ENCODE measurements at regions not wholly inside any gene's neighbourhood (a gene's known extent, or its start where the extent isn't known, plus 50 kb on each side); places are given as distances from the start of the nearest gene placed in this dataset.

DNA sequence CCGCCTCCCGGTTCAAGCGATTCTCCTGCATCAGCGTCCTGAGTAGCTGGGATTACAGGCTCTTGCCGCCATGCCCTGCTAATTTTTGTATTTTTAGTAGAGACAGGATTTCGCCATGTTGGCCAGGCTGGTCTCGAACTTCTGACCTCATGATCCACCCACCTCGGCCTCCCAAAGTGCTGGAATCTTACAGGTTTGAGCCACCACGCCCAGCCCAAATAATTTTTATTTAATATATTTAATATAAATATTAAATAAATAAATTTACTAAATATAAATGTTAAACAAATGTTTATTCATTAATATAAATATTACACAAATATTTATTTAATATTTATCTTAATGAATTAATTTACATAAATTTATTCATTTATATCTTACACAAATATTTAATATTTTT is 120.2 kb downstream of the SHOX start:
- DNase-seq: no peak
- in situ Hi-C loops (cut with MboI; ENCODE audit: low sequenced_read_pairs): no loop called here
- ChIA-PET POLR2A (ENCODE audit: unreplicated experiment) (no interaction called here), CTCF (no interaction called here)
- no CpG with 5 or more reads among the region's 9 CpGs for WGBS, 2 experiments (ENCODE audit: extremely low coverage in 2 of 2, insufficient read length in 1 of 2)
- H3K9me1 ChIP-seq (ENCODE audit: insufficient read depth, low read length): no peaks in the 10 kb centered on the region
- no peak overlapping the region for H3K14ac ChIP-seq (replicated peaks; ENCODE audit: low read depth, low read length)
- H3K9ac ChIP-seq (ENCODE audit: low read depth, low read length): no peak overlapping the region
- no peak overlapping the region for H2BK20ac ChIP-seq (ENCODE audit: low read depth, low read length)
- no peak overlapping the region for H4K5ac ChIP-seq (ENCODE audit: low read depth, low read length)
- no peak overlapping the region for H3K18ac ChIP-seq (ENCODE audit: low read depth, low read length)
- no peak overlapping the region for H3K23ac ChIP-seq (ENCODE audit: low read depth, low read length)
- no peak overlapping the region for H2BK120ac ChIP-seq (ENCODE audit: low read depth, low read length)
- no peak overlapping the region for H3K4me2 ChIP-seq (ENCODE audit: low read depth, low read length)
- no peak overlapping the region for H3K4me3 ChIP-seq (ENCODE audit: insufficient read depth, low read depth, low read length)
- H3K9me3 ChIP-seq (ENCODE audit: control insufficient read depth, insufficient read depth, low read length): peaks cover 10% of the 10 kb centered on the region; the same call in 1 of the 2 replicates
- no peaks in the 10 kb centered on the region for H3K36me3 ChIP-seq (ENCODE audit: control insufficient read depth, insufficient read depth, low read length)
- H3K4ac ChIP-seq (ENCODE audit: low read depth, low read length): no peak overlapping the region
- TF ChIP-seq BHLHE40 (IDR thresholded peaks at IDR 0.05; ENCODE audit: low read depth, low read length) (no peak), CEBPB (IDR thresholded peaks at IDR 0.05; ENCODE audit: low read depth, low read length) (no peak), NFE2L2 (IDR thresholded peaks at IDR 0.05; ENCODE audit: low read depth, low read length) (no peak), POLR2A (IDR thresholded peaks at IDR 0.05; ENCODE audit: low read depth, low read length) (no peak), MAZ (IDR thresholded peaks at IDR 0.05; ENCODE audit: borderline replicate concordance, low read depth, low read length) (no peak), MAFK (IDR thresholded peaks at IDR 0.05; ENCODE audit: low read depth, low read length) (no peak), RCOR1 (IDR thresholded peaks at IDR 0.05; ENCODE audit: insufficient replicate concordance, low read length) (no peak), SMC3 (IDR thresholded peaks at IDR 0.05; ENCODE audit: low read depth, low read length) (no peak), FOS (IDR thresholded peaks at IDR 0.05; ENCODE audit: low read depth, low read length) (no peak), RAD21 (IDR thresholded peaks at IDR 0.05; ENCODE audit: low read length) (no peak), RFX5 (IDR thresholded peaks at IDR 0.05; ENCODE audit: low read depth, low read length) (no peak), MXI1 (IDR thresholded peaks at IDR 0.05; ENCODE audit: borderline replicate concordance, low read depth, low read length) (no peak), CHD1 (IDR thresholded peaks at IDR 0.05; ENCODE audit: low read depth, low read length) (no peak)
- TF ChIP-seq, protein P1, sequence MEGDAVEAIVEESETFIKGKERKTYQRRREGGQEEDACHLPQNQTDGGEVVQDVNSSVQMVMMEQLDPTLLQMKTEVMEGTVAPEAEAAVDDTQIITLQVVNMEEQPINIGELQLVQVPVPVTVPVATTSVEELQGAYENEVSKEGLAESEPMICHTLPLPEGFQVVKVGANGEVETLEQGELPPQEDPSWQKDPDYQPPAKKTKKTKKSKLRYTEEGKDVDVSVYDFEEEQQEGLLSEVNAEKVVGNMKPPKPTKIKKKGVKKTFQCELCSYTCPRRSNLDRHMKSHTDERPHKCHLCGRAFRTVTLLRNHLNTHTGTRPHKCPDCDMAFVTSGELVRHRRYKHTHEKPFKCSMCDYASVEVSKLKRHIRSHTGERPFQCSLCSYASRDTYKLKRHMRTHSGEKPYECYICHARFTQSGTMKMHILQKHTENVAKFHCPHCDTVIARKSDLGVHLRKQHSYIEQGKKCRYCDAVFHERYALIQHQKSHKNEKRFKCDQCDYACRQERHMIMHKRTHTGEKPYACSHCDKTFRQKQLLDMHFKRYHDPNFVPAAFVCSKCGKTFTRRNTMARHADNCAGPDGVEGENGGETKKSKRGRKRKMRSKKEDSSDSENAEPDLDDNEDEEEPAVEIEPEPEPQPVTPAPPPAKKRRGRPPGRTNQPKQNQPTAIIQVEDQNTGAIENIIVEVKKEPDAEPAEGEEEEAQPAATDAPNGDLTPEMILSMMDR (conservative IDR thresholded peaks at IDR 0.05; ENCODE audit: low read depth, low read length): no peak
- TF ChIP-seq, protein P2, sequence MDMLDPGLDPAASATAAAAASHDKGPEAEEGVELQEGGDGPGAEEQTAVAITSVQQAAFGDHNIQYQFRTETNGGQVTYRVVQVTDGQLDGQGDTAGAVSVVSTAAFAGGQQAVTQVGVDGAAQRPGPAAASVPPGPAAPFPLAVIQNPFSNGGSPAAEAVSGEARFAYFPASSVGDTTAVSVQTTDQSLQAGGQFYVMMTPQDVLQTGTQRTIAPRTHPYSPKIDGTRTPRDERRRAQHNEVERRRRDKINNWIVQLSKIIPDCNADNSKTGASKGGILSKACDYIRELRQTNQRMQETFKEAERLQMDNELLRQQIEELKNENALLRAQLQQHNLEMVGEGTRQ (IDR thresholded peaks at IDR 0.05; ENCODE audit: low read depth, low read length): no peak
- TF ChIP-seq, protein P3, sequence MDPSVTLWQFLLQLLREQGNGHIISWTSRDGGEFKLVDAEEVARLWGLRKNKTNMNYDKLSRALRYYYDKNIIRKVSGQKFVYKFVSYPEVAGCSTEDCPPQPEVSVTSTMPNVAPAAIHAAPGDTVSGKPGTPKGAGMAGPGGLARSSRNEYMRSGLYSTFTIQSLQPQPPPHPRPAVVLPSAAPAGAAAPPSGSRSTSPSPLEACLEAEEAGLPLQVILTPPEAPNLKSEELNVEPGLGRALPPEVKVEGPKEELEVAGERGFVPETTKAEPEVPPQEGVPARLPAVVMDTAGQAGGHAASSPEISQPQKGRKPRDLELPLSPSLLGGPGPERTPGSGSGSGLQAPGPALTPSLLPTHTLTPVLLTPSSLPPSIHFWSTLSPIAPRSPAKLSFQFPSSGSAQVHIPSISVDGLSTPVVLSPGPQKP (IDR thresholded peaks at IDR 0.05; ENCODE audit: borderline replicate concordance, low read depth, low read length): no peak
- no peak overlapping the region for H2BK15ac ChIP-seq (ENCODE audit: low read depth, low read length)
- H2AFZ ChIP-seq (replicated peaks; ENCODE audit: low read length, poor library complexity): no peak overlapping the region
- no peaks in the 10 kb centered on the region for H4K20me1 ChIP-seq (ENCODE audit: insufficient read depth, low read length)
- intact Hi-C loops (cut with micrococcal nuclease): no loop called here
- H3K56ac ChIP-seq (ENCODE audit: extremely low read depth, insufficient read depth, low read length): no peak overlapping the region
- H3K27me3 ChIP-seq (ENCODE audit: control insufficient read depth, insufficient read depth, low read length): no peaks in the 10 kb centered on the region
- no peak overlapping the region for H4K8ac ChIP-seq (ENCODE audit: low read depth in 2 of 2, low read length in 2 of 2)
- H3K79me1 ChIP-seq (ENCODE audit: low read depth in 1 of 2, low read length in 2 of 2): no peaks in the 10 kb centered on the region
- no peak overlapping the region for H2AK5ac ChIP-seq (ENCODE audit: low read depth, low read length)
- dilution Hi-C loops (cut with HindIII; ENCODE audit: low sequenced_read_pairs, unreplicated experiment): no loop called here
- H3K27ac ChIP-seq (ENCODE audit: insufficient read depth, low read length): no peak overlapping the region
- BruUV-seq (replicated peaks): no TSS peak
- no peaks in the 10 kb centered on the region for H3K4me1 ChIP-seq (ENCODE audit: control insufficient read depth, insufficient read depth, low read length)
- ATAC-seq (ENCODE audit: low read depth): no peak
- no peak overlapping the region for H2BK5ac ChIP-seq (ENCODE audit: low read depth, low read length, poor library complexity, severe bottlenecking)
- H4K91ac ChIP-seq (ENCODE audit: insufficient read depth, low read depth, low read length): no peak overlapping the region
- H2AK9ac ChIP-seq (replicated peaks; ENCODE audit: low read depth, low read length, poor library complexity): no peak overlapping the region
